ENCODE measurements at regions not wholly inside any gene's neighbourhood (a gene's known extent, or its start where the extent isn't known, plus 50 kb on each side); places are given as distances from the start of the nearest gene placed in this dataset.

- no peak for TF ChIP-seq CTCF (conservative IDR thresholded peaks at IDR 0.05; ENCODE audit: low read length)
- TF ChIP-seq EZH2phosphoT487 (IDR thresholded peaks at IDR 0.05; ENCODE audit: borderline replicate concordance), result no peak
Observed at GRCh38 chr3:146796078-146796477, 190.9 kb upstream of the PLSCR5 start.
